Uterus (tissue), 2 donors: ENCODE measurements at regions not wholly inside any gene's neighbourhood (a gene's known extent, or its start where the extent isn't known, plus 50 kb on each side); places are given as distances from the start of the nearest gene placed in this dataset.

ENCODE experiments used
- POLR2A ChIP-seq, 2 donors: fragments of 450-650 bp; IDR thresholded peaks; one replicate each; pipeline ENCODE4 v1.6.1; 2016; ENCODE audit warnings: antibody characterized with exemption in 2 of 2, mild to moderate bottlenecking in 1 of 2, moderate library complexity in 1 of 2
- TF ChIP-seq, protein P1 (sequence below), 4 experiments: fragments of 200-600 bp in 2 of 4; fragments of 450-650 bp in 2 of 4; sonication (generic) in 2 of 4; IDR thresholded peaks; one replicate each; pipeline ENCODE4 v1.5.1; 2016 to 2019; ENCODE audit warnings: antibody characterized with exemption in 4 of 4, mild to moderate bottlenecking in 2 of 4, moderate library complexity in 1 of 4

DNA sequence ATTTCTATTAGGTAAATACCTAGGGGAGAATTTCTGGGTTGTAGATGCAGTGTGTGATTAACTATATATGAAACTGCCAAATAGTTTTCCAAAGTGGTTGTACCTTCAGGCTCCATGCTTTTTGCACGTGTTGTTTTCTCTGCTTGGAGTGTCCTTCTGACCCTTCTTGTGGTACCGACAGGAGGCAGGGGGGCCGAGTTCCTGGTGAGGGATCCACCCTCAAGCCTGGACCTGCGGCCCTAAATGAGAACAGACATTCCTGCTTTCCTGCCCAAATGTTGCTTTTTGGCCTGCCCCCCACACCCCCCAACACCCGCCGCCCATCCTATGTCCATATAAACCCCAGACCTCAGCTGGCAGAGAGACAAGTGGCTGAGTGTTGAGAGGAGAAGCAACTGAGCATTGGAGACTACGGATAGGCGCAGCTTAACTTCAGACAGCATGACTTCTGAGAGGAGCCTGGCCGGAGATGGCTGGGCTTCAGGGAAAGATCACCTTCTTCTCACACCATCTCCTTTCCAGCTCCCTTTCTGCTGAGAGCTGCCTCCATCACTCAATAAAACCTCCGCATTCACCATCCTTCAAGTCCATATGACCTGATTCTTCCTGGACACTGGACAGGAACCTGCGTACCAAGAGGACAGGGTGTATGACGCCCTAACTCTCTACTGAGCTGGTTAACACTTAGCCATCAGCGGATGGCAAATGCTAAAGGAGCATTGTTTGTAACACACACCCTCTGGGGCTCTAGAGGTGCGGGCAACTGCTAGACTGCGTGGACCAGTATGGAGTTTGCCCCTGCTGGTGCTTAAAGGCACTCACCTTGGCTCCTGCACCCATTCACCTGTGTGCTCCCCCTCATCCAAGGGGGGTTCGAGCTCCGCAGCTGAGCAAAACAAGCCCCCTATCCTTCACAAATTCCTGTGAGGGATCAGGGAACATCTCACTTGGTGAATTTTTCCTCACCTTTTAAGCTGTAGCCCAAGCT is 194.7 kb upstream of the FBXO33 start:
- TF ChIP-seq, protein P1, sequence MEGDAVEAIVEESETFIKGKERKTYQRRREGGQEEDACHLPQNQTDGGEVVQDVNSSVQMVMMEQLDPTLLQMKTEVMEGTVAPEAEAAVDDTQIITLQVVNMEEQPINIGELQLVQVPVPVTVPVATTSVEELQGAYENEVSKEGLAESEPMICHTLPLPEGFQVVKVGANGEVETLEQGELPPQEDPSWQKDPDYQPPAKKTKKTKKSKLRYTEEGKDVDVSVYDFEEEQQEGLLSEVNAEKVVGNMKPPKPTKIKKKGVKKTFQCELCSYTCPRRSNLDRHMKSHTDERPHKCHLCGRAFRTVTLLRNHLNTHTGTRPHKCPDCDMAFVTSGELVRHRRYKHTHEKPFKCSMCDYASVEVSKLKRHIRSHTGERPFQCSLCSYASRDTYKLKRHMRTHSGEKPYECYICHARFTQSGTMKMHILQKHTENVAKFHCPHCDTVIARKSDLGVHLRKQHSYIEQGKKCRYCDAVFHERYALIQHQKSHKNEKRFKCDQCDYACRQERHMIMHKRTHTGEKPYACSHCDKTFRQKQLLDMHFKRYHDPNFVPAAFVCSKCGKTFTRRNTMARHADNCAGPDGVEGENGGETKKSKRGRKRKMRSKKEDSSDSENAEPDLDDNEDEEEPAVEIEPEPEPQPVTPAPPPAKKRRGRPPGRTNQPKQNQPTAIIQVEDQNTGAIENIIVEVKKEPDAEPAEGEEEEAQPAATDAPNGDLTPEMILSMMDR (IDR thresholded peaks at IDR 0.05): no peak
- no peak for TF ChIP-seq POLR2A (IDR thresholded peaks at IDR 0.05)
